PC-3 (cell line): ENCODE measurements at regions not wholly inside any gene's neighbourhood (a gene's known extent, or its start where the extent isn't known, plus 50 kb on each side); places are given as distances from the start of the nearest gene placed in this dataset.

Experiments used
- ATAC-seq: fragments of 200-7000 bp; cut with Tn5 transposase; 2 replicates; pipeline ENCODE4 v1.9.1; 2020; ENCODE audit warnings: mild to moderate bottlenecking, moderate library complexity
- BruUV-seq: library from RNA; stranded (reverse); fragments of 400-500 nt; replicated peaks from 2 replicates; lab custom pipeline; 2021; lab: Mats Ljungman, UMichigan
- CTCF ChIA-PET: fragments of 300-600 bp; sonication (Branson Sonifier 250); formaldehyde crosslinking; loops from one replicate; lab custom pipeline; 2022; ENCODE audit warnings: antibody characterized with exemption; lab: Charles Lee
- POLR2A ChIA-PET: fragments of 300-600 bp; sonication (Branson Sonifier 250); formaldehyde crosslinking; loops from one replicate; lab custom pipeline; 2022; ENCODE audit warnings: antibody characterized with exemption; ENCODE audit not compliant: unreplicated experiment; lab: Charles Lee
- DNase-seq: peaks from one replicate; pipeline ENCODE4 v3.0.0-alpha.2; 2015
- H2AFZ ChIP-seq: fragments of 300-600 bp; sonication (generic); 2 replicates; pipeline ENCODE4 v1.6.0; 2016; ENCODE audit warnings: antibody characterized with exemption, low read length
- H3F3A ChIP-seq: fragments of 300-600 bp; sonication (generic); one replicate; pipeline ENCODE4 v1.6.0; 2017; ENCODE audit warnings: antibody characterized with exemption, low read length, control low read depth, mild to moderate bottlenecking; ENCODE audit not compliant: unreplicated experiment
- H3K27ac ChIP-seq: fragments of 300-600 bp; sonication (generic); 2 replicates; pipeline ENCODE4 v1.5.1; 2016; ENCODE audit warnings: mild to moderate bottlenecking, low read length
- H3K27me3 ChIP-seq: fragments of 300-600 bp; sonication (generic); 2 replicates; pipeline ENCODE4 v1.6.1; 2016; ENCODE audit warnings: low read length, mixed read lengths
- H3K36me3 ChIP-seq: fragments of 300-600 bp; sonication (generic); 2 replicates; pipeline ENCODE4 v1.6.1; 2016; ENCODE audit warnings: low read depth, mixed run types, low read length, mixed read lengths
- H3K4me1 ChIP-seq: fragments of 300-600 bp; sonication (generic); 2 replicates; pipeline ENCODE4 v1.5.1; 2016; ENCODE audit warnings: low read length; ENCODE audit not compliant: insufficient read depth
- H3K4me2 ChIP-seq: fragments of 300-600 bp; sonication (generic); 2 replicates; pipeline ENCODE4 v1.6.0; 2016; ENCODE audit warnings: low read length
- H3K4me3 ChIP-seq: fragments of 300-600 bp; sonication (generic); 2 replicates; pipeline ENCODE4 v1.5.1; 2016; ENCODE audit warnings: mild to moderate bottlenecking, low read length, mixed read lengths
- H3K79me2 ChIP-seq: fragments of 300-600 bp; sonication (generic); 2 replicates; pipeline ENCODE4 v1.6.1; 2017; ENCODE audit warnings: low read length, mixed read lengths
- H3K9ac ChIP-seq: fragments of 300-600 bp; sonication (generic); 2 replicates; pipeline ENCODE4 v1.6.0; 2016; ENCODE audit warnings: mild to moderate bottlenecking, low read length
- H3K9me2 ChIP-seq: fragments of 300-600 bp; sonication (generic); replicated peaks from 2 replicates; pipeline ENCODE4 v1.6.1; 2016; ENCODE audit warnings: mixed run types, low read length, mixed read lengths
- H3K9me3 ChIP-seq: fragments of 300-600 bp; sonication (generic); 2 replicates; pipeline ENCODE4 v1.6.1; 2016; ENCODE audit warnings: low read length, mixed read lengths
- H4K20me1 ChIP-seq: fragments of 300-600 bp; sonication (generic); 2 replicates; pipeline ENCODE4 v1.6.1; 2016; ENCODE audit warnings: low read length, mixed read lengths
- EZH2 ChIP-seq: fragments of 300-600 bp; sonication (generic); IDR thresholded peaks from one replicate; pipeline ENCODE4 v1.6.1; 2017; ENCODE audit warnings: antibody characterized with exemption, mild to moderate bottlenecking, low read length; ENCODE audit not compliant: unreplicated experiment
- EZH2phosphoT487 ChIP-seq: fragments of 300-600 bp; sonication (generic); IDR thresholded peaks from 2 replicates; pipeline ENCODE4 v1.6.1; 2018; ENCODE audit warnings: mild to moderate bottlenecking, antibody characterized with exemption, low read length, borderline replicate concordance
- intact Hi-C: fragments of 100-400 bp; cut with micrococcal nuclease; formaldehyde crosslinking; loops from 2 replicates; pipeline ENCODE4 v1.9.0; 2023
- TF ChIP-seq, protein P1 (sequence below): fragments of 300-600 bp; sonication (generic); conservative IDR thresholded peaks from 2 replicates; pipeline ENCODE4 v1.5.1; 2017; ENCODE audit warnings: antibody characterized with exemption, low read depth, mild to moderate bottlenecking, low read length

DNA sequence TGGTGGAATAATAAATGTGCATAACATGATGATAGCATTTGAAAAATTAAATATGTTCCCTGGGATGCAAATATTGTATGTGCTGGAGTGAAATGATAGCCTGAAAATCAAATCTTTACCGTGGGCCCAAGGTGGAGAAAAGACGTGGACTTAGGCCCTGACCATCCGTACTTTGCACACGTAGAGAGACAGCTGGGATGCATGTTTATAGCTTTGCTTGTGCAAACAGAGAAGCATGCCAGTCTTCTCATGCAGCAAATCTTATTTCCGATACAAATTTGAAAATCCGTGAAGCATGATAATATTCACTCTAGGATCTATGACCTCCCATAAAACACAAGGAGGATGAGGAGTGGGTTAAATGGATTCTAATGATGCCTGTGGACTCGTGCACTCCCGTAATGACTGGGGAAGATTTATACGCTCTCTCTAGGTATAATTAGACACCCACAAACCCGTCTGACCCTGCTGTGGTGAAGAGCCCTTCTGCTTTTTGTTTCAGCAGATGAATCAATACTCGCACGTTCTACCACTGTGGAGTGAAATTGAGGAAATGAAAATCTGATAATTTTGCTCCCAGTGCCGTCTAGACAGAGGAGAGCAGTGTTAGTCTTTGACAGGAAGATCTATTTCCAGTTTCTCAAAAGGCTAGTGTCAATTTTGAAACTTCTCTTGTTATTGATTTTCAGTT lies 810.3 kb upstream of the SALL3 start:
- ATAC-seq (no peak), DNase-seq (no peak)
- Histone ChIP-seq H3K9me2 (no peaks in the 10 kb centered on the region), H3K79me2 (no peaks in the 10 kb centered on the region), H4K20me1 (no peaks in the 10 kb centered on the region), H3K9ac (no peak overlapping the region), H3F3A (no peaks in the 10 kb centered on the region), H3K27ac (no peak overlapping the region), H3K27me3 (peaks cover 22% of the 10 kb centered on the region), H3K4me3 (no peak overlapping the region), H3K4me2 (no peak overlapping the region), H2AFZ (no peak overlapping the region), H3K36me3 (no peaks in the 10 kb centered on the region), H3K9me3 (no peaks in the 10 kb centered on the region), H3K4me1 (no peaks in the 10 kb centered on the region)
- no TSS peak for BruUV-seq
- CTCF ChIA-PET, result no interaction called here
- POLR2A ChIA-PET, result no interaction called here
- intact Hi-C loops, result no loop called here
- TF ChIP-seq EZH2phosphoT487, result no peak
- TF ChIP-seq EZH2, result no peak
- TF ChIP-seq, protein P1, sequence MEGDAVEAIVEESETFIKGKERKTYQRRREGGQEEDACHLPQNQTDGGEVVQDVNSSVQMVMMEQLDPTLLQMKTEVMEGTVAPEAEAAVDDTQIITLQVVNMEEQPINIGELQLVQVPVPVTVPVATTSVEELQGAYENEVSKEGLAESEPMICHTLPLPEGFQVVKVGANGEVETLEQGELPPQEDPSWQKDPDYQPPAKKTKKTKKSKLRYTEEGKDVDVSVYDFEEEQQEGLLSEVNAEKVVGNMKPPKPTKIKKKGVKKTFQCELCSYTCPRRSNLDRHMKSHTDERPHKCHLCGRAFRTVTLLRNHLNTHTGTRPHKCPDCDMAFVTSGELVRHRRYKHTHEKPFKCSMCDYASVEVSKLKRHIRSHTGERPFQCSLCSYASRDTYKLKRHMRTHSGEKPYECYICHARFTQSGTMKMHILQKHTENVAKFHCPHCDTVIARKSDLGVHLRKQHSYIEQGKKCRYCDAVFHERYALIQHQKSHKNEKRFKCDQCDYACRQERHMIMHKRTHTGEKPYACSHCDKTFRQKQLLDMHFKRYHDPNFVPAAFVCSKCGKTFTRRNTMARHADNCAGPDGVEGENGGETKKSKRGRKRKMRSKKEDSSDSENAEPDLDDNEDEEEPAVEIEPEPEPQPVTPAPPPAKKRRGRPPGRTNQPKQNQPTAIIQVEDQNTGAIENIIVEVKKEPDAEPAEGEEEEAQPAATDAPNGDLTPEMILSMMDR, result no peak

DNA sequence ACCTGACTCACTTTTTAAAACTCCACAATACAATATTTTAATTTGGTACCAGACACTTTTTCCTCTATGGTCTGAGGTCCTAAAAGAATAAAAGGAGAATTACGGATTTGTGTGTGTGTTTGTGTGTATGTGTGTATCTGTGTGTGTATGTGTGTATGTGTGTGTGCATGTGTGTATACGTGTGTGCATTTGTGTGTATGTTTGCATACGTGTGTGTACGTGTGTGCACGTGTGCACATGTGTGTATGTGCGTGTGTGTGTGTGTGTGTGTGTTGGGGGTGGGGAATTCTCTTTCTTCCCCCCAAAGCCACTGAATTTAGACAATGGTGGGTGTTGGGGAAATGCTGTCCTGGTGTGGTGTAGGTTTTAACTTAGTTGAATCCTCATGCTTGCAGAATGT lies 807.7 kb upstream of the SALL3 start:
- POLR2A ChIA-PET, result no interaction called here
- H3K9me3 ChIP-seq, result no peaks in the 10 kb centered on the region

DNA sequence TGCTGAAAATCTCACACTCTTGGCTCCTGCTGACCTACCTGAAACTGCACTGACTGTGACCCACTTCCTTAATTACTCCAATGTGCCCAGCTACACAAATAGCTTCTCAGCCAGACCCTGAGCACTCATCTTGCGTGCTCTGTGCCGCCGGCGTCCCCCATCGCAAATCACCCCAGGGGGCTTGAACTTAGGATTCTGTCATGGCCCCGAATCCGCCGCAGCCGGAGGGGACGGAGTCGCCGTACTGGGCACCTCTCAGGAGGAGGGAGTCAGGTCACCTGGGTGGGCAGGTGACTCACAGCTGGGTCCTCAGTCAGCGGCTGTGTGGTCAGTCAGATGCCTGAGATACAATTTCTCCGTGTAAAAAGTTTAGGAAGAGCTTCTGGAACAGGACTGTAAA lies 804.9 kb upstream of the SALL3 start:
- intact Hi-C loops, result no loop called here
- H3F3A ChIP-seq, result no peaks in the 10 kb centered on the region
- H3K4me2 ChIP-seq, result no peak overlapping the region
- ATAC-seq, result no peak
- no peaks in the 10 kb centered on the region for H3K9me2 ChIP-seq
- no peaks in the 10 kb centered on the region for H3K9me3 ChIP-seq
- H3K9ac ChIP-seq, result no peak overlapping the region
- no peak for DNase-seq
- POLR2A ChIA-PET, result no interaction called here
- H3K79me2 ChIP-seq, result no peaks in the 10 kb centered on the region
- H3K4me1 ChIP-seq, result no peaks in the 10 kb centered on the region
- no peaks in the 10 kb centered on the region for H3K36me3 ChIP-seq
- H3K27me3 ChIP-seq, result peaks cover 22% of the 10 kb centered on the region
- no TSS peak for BruUV-seq
- no peak for TF ChIP-seq EZH2
- TF ChIP-seq, protein P1, result no peak
- TF ChIP-seq EZH2phosphoT487, result no peak
- no peaks in the 10 kb centered on the region for H4K20me1 ChIP-seq
- CTCF ChIA-PET, result no interaction called here
- H3K27ac ChIP-seq, result no peak overlapping the region
- H2AFZ ChIP-seq, result no peak overlapping the region
- no peak overlapping the region for H3K4me3 ChIP-seq

More for the DNA sequence above, 807.7 kb upstream of the SALL3 start:
- CTCF ChIA-PET, result no interaction called here
- H3K27me3 ChIP-seq, result peaks cover 30% of the 10 kb centered on the region
- no peak overlapping the region for H3K4me2 ChIP-seq
- H2AFZ ChIP-seq, result no peak overlapping the region
- TF ChIP-seq EZH2 (no peak), EZH2phosphoT487 (no peak)
- TF ChIP-seq, protein P1, result no peak
- H3F3A ChIP-seq, result no peaks in the 10 kb centered on the region
- no peaks in the 10 kb centered on the region for H3K36me3 ChIP-seq
- no peak for DNase-seq
- BruUV-seq, result no TSS peak
- H3K27ac ChIP-seq, result no peak overlapping the region
- no peak for ATAC-seq
- no peaks in the 10 kb centered on the region for H3K9me2 ChIP-seq
- H3K9ac ChIP-seq, result no peak overlapping the region
- H4K20me1 ChIP-seq, result no peaks in the 10 kb centered on the region
- H3K4me3 ChIP-seq, result no peak overlapping the region
- intact Hi-C loops, result no loop called here
- no peaks in the 10 kb centered on the region for H3K79me2 ChIP-seq
- H3K4me1 ChIP-seq, result no peaks in the 10 kb centered on the region
